CD4-positive, alpha-beta memory T cell (primary cell): ENCODE measurements at regions not wholly inside any gene's neighbourhood (a gene's known extent, or its start where the extent isn't known, plus 50 kb on each side); places are given as distances from the start of the nearest gene placed in this dataset.

Experiments used
- CTCF ChIA-PET: fragments of 350-600 bp; sonication (Branson Sonifier 250); formaldehyde crosslinking; loops from one replicate; lab custom pipeline; 2021; ENCODE audit warnings: inconsistent platforms; ENCODE audit not compliant: partially characterized antibody; lab: Charles Lee
- POLR2A ChIA-PET: fragments of 350-600 bp; sonication (Branson Sonifier 250); formaldehyde crosslinking; loops from one replicate; lab custom pipeline; 2021; ENCODE audit not compliant: partially characterized antibody; lab: Charles Lee
- DNase-seq, 5 donors: peaks; one replicate each; pipeline versions ENCODE4 v3.0.0 to v3.0.0-alpha.2; 2020 to 2022; ENCODE audit warnings: mixed read lengths in 1 of 5
- H3K27ac ChIP-seq: one replicate; pipeline ENCODE4 v1.7.0; 2013; ENCODE audit warnings: low read depth, low read length
- H3K27me3 ChIP-seq: 2 replicates; pipeline ENCODE4 v1.7.0; 2013; ENCODE audit warnings: mild to moderate bottlenecking, low read length, moderate library complexity; ENCODE audit not compliant: insufficient read depth
- H3K36me3 ChIP-seq: 2 replicates; pipeline ENCODE4 v1.7.0; 2013; ENCODE audit warnings: mild to moderate bottlenecking, low read length, moderate library complexity; ENCODE audit not compliant: insufficient read depth
- H3K4me1 ChIP-seq: 2 replicates; pipeline ENCODE4 v1.7.0; 2013; ENCODE audit warnings: mild to moderate bottlenecking, low read length, moderate library complexity; ENCODE audit not compliant: insufficient read depth
- H3K4me3 ChIP-seq, 2 donors: one replicate each; pipeline ENCODE4 v1.7.0; 2013; ENCODE audit warnings: low read length in 2 of 2, mild to moderate bottlenecking in 1 of 2
- H3K9me3 ChIP-seq, 2 donors: one replicate each; pipeline ENCODE4 v1.7.0; 2013; ENCODE audit warnings: low read length in 2 of 2, control low read depth in 1 of 2; ENCODE audit not compliant: control insufficient read depth in 1 of 2
- H3K27ac Mint-ChIP-seq, 7 donors: one replicate each; pipeline ENCODE4 v1.8.0; 2020 to 2021; ENCODE audit warnings: mixed read lengths in 7 of 7, mild to moderate bottlenecking in 6 of 7, inconsistent platforms in 3 of 7, moderate library complexity in 3 of 7
- H3K27me3 Mint-ChIP-seq, 2 donors: one replicate each; pipeline ENCODE4 v1.8.0; 2020 to 2021; ENCODE audit warnings: mixed read lengths in 2 of 2
- H3K36me3 Mint-ChIP-seq, 2 donors: one replicate each; pipeline ENCODE4 v1.8.0; 2020 to 2021; ENCODE audit warnings: mixed read lengths in 2 of 2, inconsistent platforms in 1 of 2, mild to moderate bottlenecking in 1 of 2
- H3K4me1 Mint-ChIP-seq, 4 donors: one replicate each; pipeline ENCODE4 v1.8.0; 2020 to 2021; ENCODE audit warnings: mixed read lengths in 4 of 4, mild to moderate bottlenecking in 1 of 4
- H3K4me3 Mint-ChIP-seq, 8 donors: one replicate each; pipeline ENCODE4 v1.8.0; 2020 to 2021; ENCODE audit warnings: mixed read lengths in 8 of 8, mild to moderate bottlenecking in 7 of 8, moderate library complexity in 6 of 8, inconsistent platforms in 3 of 8
- H3K9me3 Mint-ChIP-seq, 8 donors: one replicate each; pipeline ENCODE4 v1.8.0; 2020 to 2021; ENCODE audit warnings: mixed read lengths in 8 of 8, mild to moderate bottlenecking in 5 of 8, inconsistent platforms in 3 of 8, moderate library complexity in 1 of 8
- intact Hi-C: fragments of 100-400 bp; cut with micrococcal nuclease; formaldehyde crosslinking; loops from one replicate; pipeline ENCODE4 v1.15.1; 2023

DNA sequence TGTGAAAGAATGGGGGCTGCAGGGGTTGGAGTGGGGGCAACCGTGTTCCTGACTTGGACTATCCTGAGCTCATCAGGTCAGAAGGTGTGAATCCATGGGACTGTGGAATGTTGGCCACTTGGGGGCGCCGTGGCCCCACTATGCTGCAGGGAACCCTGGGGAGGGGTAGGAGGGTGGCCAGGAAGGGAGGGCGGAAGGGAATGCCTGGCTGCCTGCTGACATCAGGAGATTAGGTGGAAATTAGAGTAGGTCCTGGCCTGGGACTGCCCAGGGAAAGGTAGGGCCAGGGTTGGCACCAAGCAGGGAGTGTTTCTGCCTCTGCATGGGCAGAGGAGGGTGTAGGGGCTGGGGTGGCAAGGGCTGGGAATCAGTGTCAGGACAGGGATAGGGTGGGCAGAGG is 65.8 kb upstream of the PRSS58 start:
- H3K27ac ChIP-seq = no peak overlapping the region
- Mint-ChIP-seq H3K36me3 (no peaks in the 10 kb centered on the region), H3K9me3 (peaks cover 0 to 2% (median 0%) of the 10 kb centered on the region in 8 donors), H3K4me3 (peak overlapping the region in 4 of 8 donors; percentile 6 to 69 (median 18)), H3K27ac (peak overlapping the region; percentile 56 to 91 (median 71)), H3K4me1 (peaks cover 13 to 34% (median 19%) of the 10 kb centered on the region in 4 donors), H3K27me3 (peaks cover 0 to 3% of the 10 kb centered on the region in 2 donors)
- H3K9me3 ChIP-seq = no peaks in the 10 kb centered on the region
- ChIA-PET CTCF (interaction anchor here (0.7 to 2.3 kb wide), 13 partner anchors 9 to 679 kb away, joined by 3 to 10 read pairs (median 4); no protein-coding TSS in a partner anchor), POLR2A (interaction anchor here (0.5 to 5.9 kb wide), 8 partner anchors 10 to 489 kb away, joined by 3 to 68 read pairs (median 5); no protein-coding TSS in a partner anchor)
- peaks cover 25% of the 10 kb centered on the region for H3K4me1 ChIP-seq
- H3K36me3 ChIP-seq = no peaks in the 10 kb centered on the region
- H3K4me3 ChIP-seq = no peak overlapping the region
- peak in 2 of 5 donors; percentile 31 to 37 for DNase-seq
- H3K27me3 ChIP-seq = no peaks in the 10 kb centered on the region
- intact Hi-C loops = loop anchor here (1.0 kb wide), 1 partner anchor 680 kb away; no protein-coding TSS in a partner anchor

- Histone ChIP-seq H3K9me3 (no peaks in the 10 kb centered on the region), H3K4me3 (no peak overlapping the region), H3K27me3 (no peaks in the 10 kb centered on the region), H3K4me1 (peaks cover 25% of the 10 kb centered on the region), H3K36me3 (no peaks in the 10 kb centered on the region), H3K27ac (peak overlapping the region; percentile 40)
- peak overlapping the region in 6 of 8 donors; percentile 51 to 80 (median 61) for H3K4me3 Mint-ChIP-seq
- DNase-seq = no peak
- ChIA-PET POLR2A (interaction anchor here (1.7 to 6.7 kb wide), 6 partner anchors 17 to 682 kb away, joined by 3 to 116 read pairs (median 38); no protein-coding TSS in a partner anchor), CTCF (interaction anchor here (1.3 to 10.4 kb wide), 3 partner anchors 18 to 487 kb away, joined by 4 to 104 read pairs (median 5); no protein-coding TSS in a partner anchor)
- peak overlapping the region in 5 of 7 donors; percentile 26 to 77 (median 60) for H3K27ac Mint-ChIP-seq
- H3K9me3 Mint-ChIP-seq = peaks cover 0 to 2% (median 0%) of the 10 kb centered on the region in 8 donors
- H3K27me3 Mint-ChIP-seq = peaks cover 0 to 4% of the 10 kb centered on the region in 2 donors
- no peaks in the 10 kb centered on the region for H3K36me3 Mint-ChIP-seq
- H3K4me1 Mint-ChIP-seq = peaks cover 10 to 30% (median 19%) of the 10 kb centered on the region in 4 donors
- intact Hi-C loops = loop anchor here (2.0 kb wide), 1 partner anchor 477 kb away; no protein-coding TSS in a partner anchor
These were observed 63.5 kb upstream of the PRSS58 start for GRCh38 chr7:142321391-142321790.

DNA sequence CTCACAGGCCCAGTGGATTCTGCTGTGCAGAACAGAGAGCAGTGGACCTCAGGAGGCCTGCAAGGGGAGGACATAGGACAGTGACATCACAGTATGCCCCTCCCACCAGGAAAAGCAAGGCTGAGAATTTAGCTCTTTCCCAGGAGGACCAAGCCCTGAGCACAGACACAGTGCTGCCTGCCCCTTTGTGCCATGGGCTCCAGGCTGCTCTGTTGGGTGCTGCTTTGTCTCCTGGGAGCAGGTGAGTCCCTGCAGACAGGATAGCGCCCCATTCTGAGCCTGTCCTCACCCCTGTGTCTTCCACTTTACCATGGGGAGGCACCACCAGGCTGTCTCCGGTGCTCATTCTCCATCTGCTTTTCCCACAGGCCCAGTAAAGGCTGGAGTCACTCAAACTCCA is 63.0 kb upstream of the PRSS58 start:
- ChIA-PET POLR2A (interaction anchor here (1.2 to 6.7 kb wide), 8 partner anchors 17 to 682 kb away, joined by 3 to 116 read pairs (median 10); no protein-coding TSS in a partner anchor), CTCF (interaction anchor here (1.0 to 10.4 kb wide), 6 partner anchors 9 to 490 kb away, joined by 3 to 104 read pairs (median 4); no protein-coding TSS in a partner anchor)
- intact Hi-C loops = loop anchor here (1.0 to 2.0 kb wide), 2 partner anchors 478 to 488 kb away; no protein-coding TSS in a partner anchor
- Mint-ChIP-seq H3K27me3 (peaks cover 0 to 7% of the 10 kb centered on the region in 2 donors), H3K4me1 (peaks cover 10 to 30% (median 19%) of the 10 kb centered on the region in 4 donors), H3K4me3 (peak overlapping the region in 7 of 8 donors; percentile 46 to 84 (median 67)), H3K27ac (peak overlapping the region in 6 of 7 donors; percentile 38 to 86 (median 59)), H3K9me3 (peaks cover 0 to 2% (median 0%) of the 10 kb centered on the region in 8 donors), H3K36me3 (no peaks in the 10 kb centered on the region)
- Histone ChIP-seq H3K36me3 (no peaks in the 10 kb centered on the region), H3K4me3 (no peak overlapping the region), H3K4me1 (peaks cover 25% of the 10 kb centered on the region), H3K27me3 (no peaks in the 10 kb centered on the region), H3K9me3 (no peaks in the 10 kb centered on the region), H3K27ac (peak overlapping the region; percentile 40)
- DNase-seq = no peak

- POLR2A ChIA-PET = interaction anchor here (1.2 to 6.7 kb wide), 8 partner anchors 16 to 683 kb away, joined by 3 to 116 read pairs (median 10); no protein-coding TSS in a partner anchor
These were observed 62.1 kb upstream of the PRSS58 start for GRCh38 chr7:142319970-142320369.

GRCh38 chr7:142314281-142314680 is 56.4 kb upstream of the PRSS58 start:
- Histone ChIP-seq H3K4me1 (peaks cover 12% of the 10 kb centered on the region), H3K4me3 (no peak overlapping the region), H3K36me3 (no peaks in the 10 kb centered on the region), H3K9me3 (no peaks in the 10 kb centered on the region), H3K27ac (no peak overlapping the region), H3K27me3 (no peaks in the 10 kb centered on the region)
- peaks cover 7 to 13% of the 10 kb centered on the region in 2 donors for H3K27me3 Mint-ChIP-seq
- no peak for DNase-seq
- intact Hi-C loops = no loop called here
- H3K36me3 Mint-ChIP-seq = no peaks in the 10 kb centered on the region
- H3K4me3 Mint-ChIP-seq = no peak overlapping the region
- ChIA-PET POLR2A (interaction anchor here (0.6 to 3.8 kb wide), 7 partner anchors 9 to 1639 kb away, joined by 3 to 19 read pairs (median 8); no protein-coding TSS in a partner anchor), CTCF (interaction anchor here (0.9 to 10.4 kb wide), 6 partner anchors 10 to 499 kb away, joined by 3 to 104 read pairs (median 4); no protein-coding TSS in a partner anchor)
- no peak overlapping the region for H3K27ac Mint-ChIP-seq
- peaks cover 6 to 21% (median 9%) of the 10 kb centered on the region in 4 donors for H3K4me1 Mint-ChIP-seq
- no peaks in the 10 kb centered on the region for H3K9me3 Mint-ChIP-seq

More at GRCh38 chr7:142319970-142320369, 62.1 kb upstream of the PRSS58 start:
- H3K27me3 ChIP-seq = no peaks in the 10 kb centered on the region
- peak; percentile 36 to 63 (median 47) for DNase-seq
- no peak overlapping the region for H3K4me3 ChIP-seq
- no peak overlapping the region for H3K27ac ChIP-seq
- intact Hi-C loops = loop anchor here (1.0 to 2.0 kb wide), 2 partner anchors 479 to 489 kb away; no protein-coding TSS in a partner anchor
- no peaks in the 10 kb centered on the region for H3K9me3 ChIP-seq
- Mint-ChIP-seq H3K27ac (peak overlapping the region in 6 of 7 donors; percentile 59 to 92 (median 85)), H3K36me3 (no peaks in the 10 kb centered on the region), H3K9me3 (peaks cover 0 to 2% (median 0%) of the 10 kb centered on the region in 8 donors), H3K4me3 (peak overlapping the region; percentile 15 to 84 (median 72)), H3K4me1 (peaks cover 9 to 28% (median 19%) of the 10 kb centered on the region in 4 donors), H3K27me3 (peaks cover under 1 to 7% of the 10 kb centered on the region in 2 donors)
- no peaks in the 10 kb centered on the region for H3K36me3 ChIP-seq
- CTCF ChIA-PET = interaction anchor here (1.0 to 10.4 kb wide), 10 partner anchors 8 to 682 kb away, joined by 3 to 104 read pairs (median 4); no protein-coding TSS in a partner anchor
- peaks cover 25% of the 10 kb centered on the region for H3K4me1 ChIP-seq

DNA sequence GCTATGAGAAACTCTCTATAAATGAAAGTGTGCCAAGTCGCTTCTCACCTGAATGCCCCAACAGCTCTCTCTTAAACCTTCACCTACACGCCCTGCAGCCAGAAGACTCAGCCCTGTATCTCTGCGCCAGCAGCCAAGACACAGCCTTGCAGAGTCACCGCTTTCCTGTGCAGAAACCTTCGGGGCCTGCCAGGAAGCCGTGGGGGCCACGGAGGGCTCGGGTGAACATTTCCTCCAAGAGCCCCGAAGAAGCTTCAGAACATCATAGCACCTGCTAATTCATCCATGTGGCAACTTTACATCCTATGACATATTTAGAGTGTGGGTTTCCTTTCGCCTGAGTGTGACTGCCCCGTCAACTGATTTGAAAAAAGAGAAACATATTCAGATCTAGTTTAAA is 55.7 kb upstream of the PRSS58 start:
- Histone ChIP-seq H3K4me3 (no peak overlapping the region), H3K27ac (no peak overlapping the region), H3K4me1 (peaks cover 12% of the 10 kb centered on the region), H3K9me3 (no peaks in the 10 kb centered on the region), H3K36me3 (no peaks in the 10 kb centered on the region), H3K27me3 (no peaks in the 10 kb centered on the region)
- Mint-ChIP-seq H3K36me3 (no peaks in the 10 kb centered on the region), H3K27me3 (peaks cover 9 to 14% of the 10 kb centered on the region in 2 donors), H3K4me3 (peak overlapping the region; percentile 17 to 67 (median 58)), H3K9me3 (no peaks in the 10 kb centered on the region), H3K4me1 (peaks cover 6 to 27% (median 9%) of the 10 kb centered on the region in 4 donors), H3K27ac (peak overlapping the region in 6 of 7 donors; percentile 46 to 88 (median 67))
- intact Hi-C loops = no loop called here
- DNase-seq = peak in 4 of 5 donors; percentile 30 to 61 (median 38)
- POLR2A ChIA-PET = interaction anchor here (0.9 to 3.8 kb wide), 11 partner anchors 10 to 937 kb away, joined by 3 to 19 read pairs (median 5); no protein-coding TSS in a partner anchor
- CTCF ChIA-PET = interaction anchor here (0.6 to 10.4 kb wide), 5 partner anchors 10 to 500 kb away, joined by 3 to 104 read pairs (median 4); no protein-coding TSS in a partner anchor
